ENCODE measurements at regions not wholly inside any gene's neighbourhood (a gene's known extent, or its start where the extent isn't known, plus 50 kb on each side); places are given as distances from the start of the nearest gene placed in this dataset.
A peak's percentile ranks its signal among the peaks of the same experiment; 100 is the strongest.
"Not testable (repeated sequence)": the region's sequence is repeated elsewhere in the genome, so short reads cannot be mapped to it uniquely, and the experiment has no call there.

GRCh38 chr12:114864837-114865551 is 181.0 kb upstream of the TBX3 start:
- no peak for DNase-seq (ENCODE audit: low read depth in 2 of 2)

- no peak for DNase-seq (ENCODE audit: low read depth in 2 of 2)
Measured at GRCh38 chr12:114863911-114864310, 179.9 kb upstream of the TBX3 start.

GRCh38 chr12:114860969-114861368 is 177.0 kb upstream of the TBX3 start:
- DNase-seq (ENCODE audit: low read depth in 2 of 2): no peak

- no peak for DNase-seq (ENCODE audit: low read depth in 2 of 2)
Measured at GRCh38 chr12:114858388-114859146, 174.6 kb upstream of the TBX3 start.

- no peak for DNase-seq (ENCODE audit: low read depth in 2 of 2)
Measured at GRCh38 chr12:114855678-114856077, 171.7 kb upstream of the TBX3 start.

- no peak for DNase-seq (ENCODE audit: low read depth in 2 of 2)
Measured at GRCh38 chr12:114852976-114853529, 169.1 kb upstream of the TBX3 start.

- no peak for DNase-seq (ENCODE audit: low read depth in 2 of 2)
Measured at GRCh38 chr12:114851981-114852380, 168.0 kb upstream of the TBX3 start.

- no peak for DNase-seq (ENCODE audit: low read depth in 2 of 2)
Measured at GRCh38 chr12:114850661-114851275, 166.8 kb upstream of the TBX3 start.

GRCh38 chr12:114848666-114849065 is 164.7 kb upstream of the TBX3 start:
- peak; percentile 89 to 92 for DNase-seq (ENCODE audit: low read depth in 2 of 2)

GRCh38 chr12:114847441-114848035 is 163.6 kb upstream of the TBX3 start:
- peak; percentile 46 to 50 for DNase-seq (ENCODE audit: low read depth in 2 of 2)

- no peak for DNase-seq (ENCODE audit: low read depth in 2 of 2)
Measured at GRCh38 chr12:114846771-114847170, 162.8 kb upstream of the TBX3 start.

GRCh38 chr12:114841557-114842251 is 157.7 kb upstream of the TBX3 start:
- DNase-seq (ENCODE audit: low read depth in 2 of 2): no peak

GRCh38 chr12:114838480-114838879 is 154.5 kb upstream of the TBX3 start:
- DNase-seq (ENCODE audit: low read depth in 2 of 2): no peak

- no peak for DNase-seq (ENCODE audit: low read depth in 2 of 2)
Measured at GRCh38 chr12:114836609-114837008, 152.6 kb upstream of the TBX3 start.

GRCh38 chr12:114835031-114835430 is 151.1 kb upstream of the TBX3 start:
- peak; percentile 63 for DNase-seq (ENCODE audit: low read depth in 2 of 2)

- no peak for DNase-seq (ENCODE audit: low read depth in 2 of 2)
Measured at GRCh38 chr12:114834621-114835020, 150.6 kb upstream of the TBX3 start.

GRCh38 chr12:114829833-114830232 is 145.9 kb upstream of the TBX3 start:
- DNase-seq (ENCODE audit: low read depth in 2 of 2): no peak

- DNase-seq (ENCODE audit: low read depth in 2 of 2): not testable (repeated sequence)
Measured at GRCh38 chr12:114829244-114829643, 145.3 kb upstream of the TBX3 start.

- DNase-seq (ENCODE audit: low read depth in 2 of 2): no peak
Measured at GRCh38 chr12:114827461-114827860, 143.5 kb upstream of the TBX3 start.

GRCh38 chr12:114826244-114826643 is 142.3 kb upstream of the TBX3 start:
- no peak for DNase-seq (ENCODE audit: low read depth in 2 of 2)

GRCh38 chr12:114823724-114824123 is 139.7 kb upstream of the TBX3 start:
- DNase-seq (ENCODE audit: low read depth in 2 of 2): no peak
